ENCODE measurements at regions not wholly inside any gene's neighbourhood (a gene's known extent, or its start where the extent isn't known, plus 50 kb on each side); places are given as distances from the start of the nearest gene placed in this dataset.

GRCh38 chr3:177350121-177350520 is 152.8 kb upstream of the TBL1XR1 start:
- Histone ChIP-seq H3K9me3 (ENCODE audit: control insufficient read depth in 1 of 2, insufficient read depth in 1 of 2, low read length in 2 of 2) (no peaks in the 10 kb centered on the region), H3K27ac (ENCODE audit: low read depth in 1 of 2, low read length in 2 of 2) (no peak overlapping the region), H3K4me3 (ENCODE audit: low read length) (no peak overlapping the region), H3K4me1 (ENCODE audit: insufficient read depth, low read length) (peaks cover 8% of the 10 kb centered on the region), H3K27me3 (ENCODE audit: control insufficient read depth in 1 of 2, insufficient read depth in 2 of 2, low read length in 2 of 2) (no peaks in the 10 kb centered on the region), H3K36me3 (ENCODE audit: insufficient read depth, low read length) (no peaks in the 10 kb centered on the region)
- peaks cover 20% of the 10 kb centered on the region for H3K4me1 Mint-ChIP-seq (ENCODE audit: low read depth)
- DNase-seq, result no peak
- ATAC-seq (ENCODE audit: poor library complexity), result no peak
- no peaks in the 10 kb centered on the region for H3K27me3 Mint-ChIP-seq
- CTCF ChIA-PET, result interaction anchor here (0.7 kb wide), 1 partner anchor 884 kb away, joined by 3 read pairs; no protein-coding TSS in a partner anchor
- POLR2A ChIA-PET, result interaction anchor here (2.1 kb wide), 1 partner anchor 9 kb away, joined by 6 read pairs; no protein-coding TSS in a partner anchor
- no peak for TF ChIP-seq CTCF (IDR thresholded peaks at IDR 0.05)
- intact Hi-C loops (cut with DNase I, micrococcal nuclease), result loop anchor here in 1 of 2 experiments (10.0 kb wide), 2 partner anchors 65 to 225 kb away; no protein-coding TSS in a partner anchor
- no peaks in the 10 kb centered on the region for H3K9me3 Mint-ChIP-seq
- H3K36me3 Mint-ChIP-seq (ENCODE audit: low read depth), result no peaks in the 10 kb centered on the region
- no peak overlapping the region for H3K27ac Mint-ChIP-seq
- H3K4me3 Mint-ChIP-seq, result no peak overlapping the region

DNA sequence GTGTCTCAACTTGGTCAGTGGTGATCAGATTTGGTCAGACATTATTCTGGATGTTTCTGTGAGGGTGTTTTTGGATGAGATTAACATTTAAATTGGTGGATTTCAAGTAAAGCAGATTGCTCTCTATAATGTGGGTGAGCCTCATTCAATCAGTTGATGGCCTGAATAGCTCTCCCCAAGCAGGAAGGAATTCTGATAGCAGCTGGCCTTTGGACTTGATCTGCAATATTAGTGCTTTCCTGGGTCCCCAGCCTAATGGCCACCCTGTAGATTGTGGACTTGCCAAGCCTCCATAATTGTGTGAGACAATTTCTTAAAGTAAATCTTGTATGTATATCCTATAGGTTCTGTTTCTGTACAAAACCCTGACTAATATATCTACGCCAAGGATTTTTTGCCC is 153.9 kb upstream of the TBL1XR1 start:
- H3K36me3 Mint-ChIP-seq (ENCODE audit: low read depth), result no peaks in the 10 kb centered on the region
- H3K4me3 Mint-ChIP-seq, result no peak overlapping the region
- DNase-seq, result no peak
- Histone ChIP-seq H3K36me3 (ENCODE audit: insufficient read depth, low read length) (no peaks in the 10 kb centered on the region), H3K4me3 (ENCODE audit: low read length) (no peak overlapping the region), H3K27me3 (ENCODE audit: control insufficient read depth in 1 of 2, insufficient read depth in 2 of 2, low read length in 2 of 2) (no peaks in the 10 kb centered on the region), H3K4me1 (ENCODE audit: insufficient read depth, low read length) (no peaks in the 10 kb centered on the region), H3K27ac (ENCODE audit: low read depth in 1 of 2, low read length in 2 of 2) (no peak overlapping the region), H3K9me3 (ENCODE audit: control insufficient read depth in 1 of 2, insufficient read depth in 1 of 2, low read length in 2 of 2) (no peaks in the 10 kb centered on the region)
- intact Hi-C loops (cut with DNase I, micrococcal nuclease), result loop anchor here in 1 of 2 experiments (10.0 kb wide), 2 partner anchors 66 to 226 kb away; no protein-coding TSS in a partner anchor
- ChIA-PET POLR2A (interaction anchor here (0.8 kb wide), 1 partner anchor 153 kb away, joined by 3 read pairs; no protein-coding TSS in a partner anchor), CTCF (no interaction called here)
- no peak overlapping the region for H3K27ac Mint-ChIP-seq
- ATAC-seq (ENCODE audit: poor library complexity), result no peak
- peaks cover 14% of the 10 kb centered on the region for H3K4me1 Mint-ChIP-seq (ENCODE audit: low read depth)
- no peak for TF ChIP-seq CTCF (IDR thresholded peaks at IDR 0.05)
- no peaks in the 10 kb centered on the region for H3K27me3 Mint-ChIP-seq
- H3K9me3 Mint-ChIP-seq, result no peaks in the 10 kb centered on the region

DNA sequence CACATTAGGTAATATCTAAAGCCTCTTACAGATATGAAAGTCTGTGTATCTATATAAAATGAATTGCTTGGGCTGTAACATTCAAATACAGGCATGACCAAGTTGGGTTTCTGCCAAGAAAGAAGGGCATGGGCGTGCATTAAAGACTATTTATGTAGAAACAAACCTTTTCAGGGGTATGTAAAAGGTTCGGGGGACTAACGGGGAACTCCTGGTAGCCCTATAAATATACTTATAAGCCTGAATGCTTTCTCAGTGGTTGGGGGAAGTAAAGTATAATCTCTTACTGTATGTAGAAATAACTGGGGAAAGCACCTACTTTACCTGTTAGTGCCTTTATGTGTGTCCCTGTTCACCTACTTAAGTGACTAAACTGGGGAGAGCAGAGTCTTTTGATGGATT is 154.5 kb upstream of the TBL1XR1 start:
- ATAC-seq (ENCODE audit: poor library complexity) (no peak), DNase-seq (no peak)
- TF ChIP-seq CTCF (IDR thresholded peaks at IDR 0.05), result no peak
- ChIA-PET CTCF (interaction anchor here (0.6 kb wide), 1 partner anchor 99 kb away, joined by 3 read pairs; no protein-coding TSS in a partner anchor), POLR2A (interaction anchor here (0.8 kb wide), 1 partner anchor 153 kb away, joined by 3 read pairs; no protein-coding TSS in a partner anchor)
- H3K9me3 ChIP-seq (ENCODE audit: control insufficient read depth in 1 of 2, insufficient read depth in 1 of 2, low read length in 2 of 2), result no peaks in the 10 kb centered on the region
- H3K27ac ChIP-seq (ENCODE audit: low read depth in 1 of 2, low read length in 2 of 2), result no peak overlapping the region
- H3K36me3 ChIP-seq (ENCODE audit: insufficient read depth, low read length), result no peaks in the 10 kb centered on the region
- H3K36me3 Mint-ChIP-seq (ENCODE audit: low read depth), result no peaks in the 10 kb centered on the region
- H3K4me3 ChIP-seq (ENCODE audit: low read length), result no peak overlapping the region
- no peaks in the 10 kb centered on the region for H3K27me3 Mint-ChIP-seq
- no peak overlapping the region for H3K27ac Mint-ChIP-seq
- H3K27me3 ChIP-seq (ENCODE audit: control insufficient read depth in 1 of 2, insufficient read depth in 2 of 2, low read length in 2 of 2), result no peaks in the 10 kb centered on the region
- peaks cover 14% of the 10 kb centered on the region for H3K4me1 Mint-ChIP-seq (ENCODE audit: low read depth)
- intact Hi-C loops (cut with DNase I, micrococcal nuclease), result loop anchor here in 1 of 2 experiments (10.0 kb wide), 2 partner anchors 67 to 227 kb away; no protein-coding TSS in a partner anchor
- H3K4me3 Mint-ChIP-seq, result no peak overlapping the region
- H3K4me1 ChIP-seq (ENCODE audit: insufficient read depth, low read length), result no peaks in the 10 kb centered on the region
- no peaks in the 10 kb centered on the region for H3K9me3 Mint-ChIP-seq
